Suprapubic skin (tissue), 3 donors: ENCODE measurements at regions not wholly inside any gene's neighbourhood (a gene's known extent, or its start where the extent isn't known, plus 50 kb on each side); places are given as distances from the start of the nearest gene placed in this dataset.

ENCODE experiments used
- CTCF ChIP-seq, 2 donors: fragments of 200-600 bp in 1 of 2; fragments of 450-650 bp in 1 of 2; sonication (generic) in 1 of 2; IDR thresholded peaks; one replicate each; pipeline ENCODE4 v1.5.1; 2016 to 2019; ENCODE audit warnings: antibody characterized with exemption in 2 of 2, mild to moderate bottlenecking in 1 of 2, moderate library complexity in 1 of 2
- EP300 ChIP-seq: sonication (generic); formaldehyde crosslinking; IDR thresholded peaks from one replicate; pipeline ENCODE4 v1.6.1; 2017; ENCODE audit warnings: antibody characterized with exemption
- POLR2A ChIP-seq, 2 donors: fragments of 450-650 bp; IDR thresholded peaks; one replicate each; pipeline ENCODE4 v1.6.1; 2017; ENCODE audit warnings: antibody characterized with exemption in 2 of 2, mild to moderate bottlenecking in 2 of 2, moderate library complexity in 2 of 2

- TF ChIP-seq EP300 (no peak), CTCF (IDR thresholded peaks at IDR 0.05) (no peak), POLR2A (IDR thresholded peaks at IDR 0.05) (no peak)
Observed at GRCh38 chr5:155471027-155471426, 457.5 kb downstream of the KIF4B start.
